ENCODE measurements at regions not wholly inside any gene's neighbourhood (a gene's known extent, or its start where the extent isn't known, plus 50 kb on each side); places are given as distances from the start of the nearest gene placed in this dataset.

DNA sequence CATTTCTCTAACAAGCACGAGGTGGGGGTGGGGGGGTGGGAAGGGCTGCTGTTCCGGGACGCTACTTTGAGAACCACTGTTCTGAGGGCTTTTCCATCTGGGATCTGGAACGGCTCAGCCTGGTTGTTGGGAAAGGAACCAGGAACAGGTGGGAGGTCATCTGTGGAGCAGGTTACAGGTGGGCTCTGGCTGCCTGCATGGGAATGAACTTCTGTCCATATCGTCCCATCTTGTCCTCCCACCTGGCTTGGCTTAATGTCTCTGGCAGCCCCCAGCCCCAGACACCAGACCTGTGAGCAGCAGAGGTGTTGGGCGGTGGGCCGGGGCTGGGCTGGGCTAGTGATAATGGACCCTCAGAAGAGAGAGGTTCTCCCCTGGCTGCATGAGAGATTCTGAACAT is 69.4 kb upstream of the TARDBP start:
- no peaks in the 10 kb centered on the region for H3K36me3 ChIP-seq
- H3K9me3 ChIP-seq, result no peaks in the 10 kb centered on the region
- no peak for DNase-seq
- TF ChIP-seq, protein P1, sequence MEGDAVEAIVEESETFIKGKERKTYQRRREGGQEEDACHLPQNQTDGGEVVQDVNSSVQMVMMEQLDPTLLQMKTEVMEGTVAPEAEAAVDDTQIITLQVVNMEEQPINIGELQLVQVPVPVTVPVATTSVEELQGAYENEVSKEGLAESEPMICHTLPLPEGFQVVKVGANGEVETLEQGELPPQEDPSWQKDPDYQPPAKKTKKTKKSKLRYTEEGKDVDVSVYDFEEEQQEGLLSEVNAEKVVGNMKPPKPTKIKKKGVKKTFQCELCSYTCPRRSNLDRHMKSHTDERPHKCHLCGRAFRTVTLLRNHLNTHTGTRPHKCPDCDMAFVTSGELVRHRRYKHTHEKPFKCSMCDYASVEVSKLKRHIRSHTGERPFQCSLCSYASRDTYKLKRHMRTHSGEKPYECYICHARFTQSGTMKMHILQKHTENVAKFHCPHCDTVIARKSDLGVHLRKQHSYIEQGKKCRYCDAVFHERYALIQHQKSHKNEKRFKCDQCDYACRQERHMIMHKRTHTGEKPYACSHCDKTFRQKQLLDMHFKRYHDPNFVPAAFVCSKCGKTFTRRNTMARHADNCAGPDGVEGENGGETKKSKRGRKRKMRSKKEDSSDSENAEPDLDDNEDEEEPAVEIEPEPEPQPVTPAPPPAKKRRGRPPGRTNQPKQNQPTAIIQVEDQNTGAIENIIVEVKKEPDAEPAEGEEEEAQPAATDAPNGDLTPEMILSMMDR (IDR thresholded peaks at IDR 0.05), result no peak
- no peak for TF ChIP-seq EP300 (IDR thresholded peaks at IDR 0.05)
- TF ChIP-seq POLR2AphosphoS5 (IDR thresholded peaks at IDR 0.05), result no peak
- TF ChIP-seq POLR2A (IDR thresholded peaks at IDR 0.05), result no peak
- no peak overlapping the region for H3K4me3 ChIP-seq
- peaks cover 18 to 43% (median 36%) of the 10 kb centered on the region in 4 donors for H3K4me1 ChIP-seq
- no peak overlapping the region for H3K27ac ChIP-seq
- peaks cover 0 to 24% (median 0%) of the 10 kb centered on the region in 3 donors for H3K27me3 ChIP-seq
- intact Hi-C loops (cut with DNase I; ENCODE audit: low total_unique reads), result no loop called here
- 46 to 67% (median 55%) methylated on average over 6 to 7 of the region's 7 CpGs for WGBS, 5 donors

DNA sequence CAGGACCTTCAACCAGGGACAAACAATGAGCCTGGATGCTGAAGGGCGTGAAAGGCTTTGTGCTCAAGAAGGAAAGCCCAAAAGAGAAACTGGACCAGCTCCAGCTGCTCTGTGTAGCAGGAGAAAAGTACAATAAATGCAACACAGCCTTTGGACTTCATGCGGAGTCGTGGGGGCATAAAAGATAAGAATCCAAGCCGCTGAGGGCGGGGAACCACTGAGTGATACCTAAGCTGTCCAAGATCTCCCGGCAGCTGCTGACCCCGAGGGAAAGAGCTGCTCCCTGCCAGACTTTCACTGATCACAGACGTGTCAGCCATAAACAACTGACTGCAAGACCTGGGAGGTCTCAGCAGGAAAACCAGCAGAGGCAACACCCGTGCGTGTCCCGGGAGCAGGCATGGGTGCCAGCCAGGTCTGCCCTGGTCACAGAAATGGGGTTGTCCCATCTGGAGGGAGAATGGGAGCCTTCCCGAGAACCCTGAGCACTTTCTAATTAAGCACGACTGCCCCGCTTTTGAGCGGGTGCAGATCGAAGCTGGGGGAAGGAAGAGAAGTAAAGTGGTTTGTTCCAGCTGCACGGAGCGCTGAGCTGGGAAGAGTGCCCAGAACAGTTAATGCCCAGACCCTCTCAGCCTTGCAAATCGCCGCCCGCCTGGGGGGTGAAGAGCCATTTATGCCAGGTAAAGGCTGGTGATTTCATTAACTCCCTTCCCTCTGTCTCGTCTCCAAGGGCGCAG is 68.3 kb upstream of the TARDBP start:
- peaks cover 18 to 43% (median 36%) of the 10 kb centered on the region in 4 donors for H3K4me1 ChIP-seq
- H3K4me3 ChIP-seq, result peak overlapping the region; percentile 38 to 43 (median 38)
- H3K27ac ChIP-seq, result peak overlapping the region in 3 of 5 donors; percentile 25 to 49 (median 33)
- peaks cover 0 to 24% (median 0%) of the 10 kb centered on the region in 3 donors for H3K27me3 ChIP-seq
- H3K36me3 ChIP-seq, result no peaks in the 10 kb centered on the region
- intact Hi-C loops (cut with DNase I; ENCODE audit: low total_unique reads), result no loop called here
- no peak for TF ChIP-seq EP300 (IDR thresholded peaks at IDR 0.05)
- peak; percentile 63 to 80 for DNase-seq
- 2 to 6% (median 3%) methylated on average over 23 of the region's 23 CpGs for WGBS, 5 donors
- H3K9me3 ChIP-seq, result no peaks in the 10 kb centered on the region

DNA sequence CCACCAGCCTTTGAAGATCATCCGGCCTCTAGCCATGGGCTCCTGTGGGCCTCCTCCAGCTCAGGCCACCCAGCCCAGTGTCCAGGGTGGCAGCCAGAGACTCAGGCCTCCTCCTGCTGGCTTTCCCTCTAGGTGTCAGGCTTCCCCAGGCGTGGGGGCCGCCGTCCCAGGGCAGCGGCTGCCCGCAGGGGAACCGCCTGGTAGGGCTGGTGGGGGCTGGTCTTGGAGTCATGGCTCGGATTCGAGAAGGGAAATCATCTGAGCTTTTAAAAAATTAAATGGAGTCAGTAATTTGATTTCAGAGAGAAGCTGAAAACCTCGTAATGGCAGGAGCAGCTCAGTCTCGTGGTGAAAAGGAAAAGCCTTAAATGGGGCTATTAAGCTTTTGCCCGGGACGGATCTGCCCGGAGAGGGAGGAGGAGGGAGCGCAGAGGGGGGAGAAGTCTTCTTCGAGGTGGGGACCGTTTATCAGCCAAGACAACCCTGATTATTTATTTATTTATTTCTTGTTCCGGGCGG is 66.4 kb upstream of the TARDBP start:
- no peak for DNase-seq
- Histone ChIP-seq H3K4me3 (no peak overlapping the region), H3K4me1 (peaks cover 18 to 41% (median 33%) of the 10 kb centered on the region in 4 donors), H3K36me3 (no peaks in the 10 kb centered on the region), H3K9me3 (no peaks in the 10 kb centered on the region), H3K27me3 (peaks cover 0 to 19% (median 0%) of the 10 kb centered on the region in 3 donors), H3K27ac (no peak overlapping the region)
- intact Hi-C loops (cut with DNase I; ENCODE audit: low total_unique reads), result no loop called here
- WGBS, 5 donors, result 67 to 88% (median 81%) methylated on average over 18 to 19 of the region's 19 CpGs
- TF ChIP-seq POLR2AphosphoS5 (IDR thresholded peaks at IDR 0.05), result no peak
- TF ChIP-seq, protein P1 (IDR thresholded peaks at IDR 0.05), result no peak
- no peak for TF ChIP-seq EP300 (IDR thresholded peaks at IDR 0.05)
- TF ChIP-seq POLR2A (IDR thresholded peaks at IDR 0.05), result no peak

DNA sequence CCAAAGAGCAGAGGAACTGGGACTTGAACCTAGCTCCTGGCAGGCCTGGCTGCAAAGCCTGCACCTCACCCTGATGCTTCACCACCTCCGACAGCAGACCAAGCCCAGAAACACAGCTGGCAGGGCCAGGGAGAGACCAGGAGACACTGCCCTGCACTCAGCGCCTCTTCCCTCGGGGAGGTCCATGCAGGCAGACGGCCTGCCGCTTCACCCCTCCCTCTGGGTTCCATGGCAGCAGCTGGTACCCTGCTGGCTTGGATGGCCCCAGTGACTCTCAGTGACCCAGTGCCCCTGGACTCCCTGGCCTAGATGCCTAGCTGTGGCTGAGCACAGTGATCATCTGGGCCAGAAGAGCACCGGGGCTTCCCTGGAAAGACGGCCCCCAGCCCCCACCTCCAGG is 65.3 kb upstream of the TARDBP start:
- no peaks in the 10 kb centered on the region for H3K36me3 ChIP-seq
- no peaks in the 10 kb centered on the region for H3K9me3 ChIP-seq
- intact Hi-C loops (cut with DNase I; ENCODE audit: low total_unique reads), result no loop called here
- H3K27ac ChIP-seq, result no peak overlapping the region
- DNase-seq, result no peak
- peaks cover 13 to 32% (median 26%) of the 10 kb centered on the region in 4 donors for H3K4me1 ChIP-seq
- WGBS, 5 donors, result 89 to 95% (median 91%) methylated on average over 5 to 7 of the region's 7 CpGs
- peaks cover 0 to 10% (median 0%) of the 10 kb centered on the region in 3 donors for H3K27me3 ChIP-seq
- no peak overlapping the region for H3K4me3 ChIP-seq
- TF ChIP-seq, protein P1 (IDR thresholded peaks at IDR 0.05), result no peak
- TF ChIP-seq EP300 (IDR thresholded peaks at IDR 0.05) (no peak), POLR2A (IDR thresholded peaks at IDR 0.05) (no peak), POLR2AphosphoS5 (IDR thresholded peaks at IDR 0.05) (no peak)
